ENCODE measurements at regions not wholly inside any gene's neighbourhood (a gene's known extent, or its start where the extent isn't known, plus 50 kb on each side); places are given as distances from the start of the nearest gene placed in this dataset.

DNA sequence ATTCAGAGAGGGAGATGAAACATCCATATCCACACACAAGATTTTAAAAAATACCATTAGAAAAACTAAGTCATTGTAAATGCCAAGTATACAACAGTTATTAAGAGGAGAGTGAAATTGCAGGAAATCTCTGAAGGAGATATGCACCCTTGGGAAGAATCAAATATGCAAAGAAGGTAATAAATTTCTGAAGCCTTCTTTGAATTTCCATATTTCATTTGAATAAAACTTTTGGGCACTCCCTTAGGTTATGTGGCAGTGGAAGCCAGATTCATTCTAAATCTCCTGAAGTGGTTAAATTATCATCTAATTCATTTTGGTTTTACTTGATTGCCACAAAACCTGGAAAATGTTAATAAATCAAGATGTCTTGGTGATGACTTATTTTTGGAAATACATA is 138.9 kb upstream of the CLEC14A start:
- no peak for TF ChIP-seq CTCF (IDR thresholded peaks at IDR 0.05; ENCODE audit: poor library complexity)
- no peak for TF ChIP-seq EZH2phosphoT487 (IDR thresholded peaks at IDR 0.05; ENCODE audit: low read depth, severe bottlenecking, unreplicated experiment)
- TF ChIP-seq EZH2 (IDR thresholded peaks at IDR 0.05; ENCODE audit: borderline replicate concordance) = no peak
